ENCODE measurements at regions not wholly inside any gene's neighbourhood (a gene's known extent, or its start where the extent isn't known, plus 50 kb on each side); places are given as distances from the start of the nearest gene placed in this dataset.

GRCh38 chr6:40282986-40283385 is 304.2 kb downstream of the LRFN2 start:
- ATAC-seq (no peak), FAIRE-seq (no peak), DNase-seq (ENCODE audit: low spot score) (no peak)
- Histone ChIP-seq H4K20me1 (ENCODE audit: insufficient read depth, low read length) (no peaks in the 10 kb centered on the region), H3K4me1 (ENCODE audit: insufficient read depth, low read length) (no peaks in the 10 kb centered on the region), H3K4me3 (replicated peaks in 1 of 3; ENCODE audit: insufficient read depth in 1 of 3, low read depth in 2 of 3, low read length in 3 of 3) (no peak overlapping the region), H2AFZ (ENCODE audit: low read length) (no peak overlapping the region), H3K27me3 (ENCODE audit: control insufficient read depth in 1 of 2, insufficient read depth in 2 of 2, low read length in 2 of 2) (peaks cover 0 to 32% of the 10 kb centered on the region in 2 experiments; a peak in 2 of 5 replicates), H3K9ac (ENCODE audit: insufficient read depth, low read depth, low read length) (no peak overlapping the region), H3K9me3 (ENCODE audit: low read length) (no peaks in the 10 kb centered on the region), H3K79me2 (ENCODE audit: insufficient read depth, low read length) (no peaks in the 10 kb centered on the region), H3K36me3 (replicated peaks in 1 of 2; ENCODE audit: control insufficient read depth in 1 of 2, insufficient read depth in 2 of 2, low read length in 2 of 2) (no peaks in the 10 kb centered on the region), H3K4me2 (ENCODE audit: low read depth, low read length) (no peak overlapping the region), H3K27ac (ENCODE audit: extremely low read length, insufficient read depth, low read length) (no peak overlapping the region)
- WGBS (ENCODE audit: low lambda C conversion rate): 0% methylated on average over 2 of the region's 2 CpGs
- ChIA-PET CTCF (ENCODE audit: low intra/inter-chr PET ratio, low total read pairs) (no interaction called here), POLR2A (no interaction called here)
- TF ChIP-seq HNRNPH1 (optimal IDR thresholded peaks at IDR 0.05; ENCODE audit: low read depth, low read length) (no peak), TAF1 (CRISPR knock-in tag; IDR thresholded peaks at IDR 0.05) (no peak), ZNF788 (CRISPR knock-in tag; IDR thresholded peaks at IDR 0.05; ENCODE audit: borderline replicate concordance) (no peak), RXRB (CRISPR knock-in tag; IDR thresholded peaks at IDR 0.05; ENCODE audit: borderline replicate concordance) (no peak), TP53 (CRISPR knock-in tag; conservative IDR thresholded peaks at IDR 0.05) (no peak), BCL3 (CRISPR knock-in tag; IDR thresholded peaks at IDR 0.05) (no peak), ZNF235 (CRISPR knock-in tag; IDR thresholded peaks at IDR 0.05; ENCODE audit: borderline replicate concordance) (no peak), GLMP (CRISPR knock-in tag; IDR thresholded peaks at IDR 0.05; ENCODE audit: borderline replicate concordance) (no peak), NR0B2 (CRISPR knock-in tag; IDR thresholded peaks at IDR 0.05) (no peak), CENPBD1 (CRISPR knock-in tag; IDR thresholded peaks at IDR 0.05; ENCODE audit: borderline replicate concordance, low read depth) (no peak), ZNF510 (CRISPR knock-in tag; IDR thresholded peaks at IDR 0.05; ENCODE audit: low read depth) (no peak), RFX5 (IDR thresholded peaks at IDR 0.05; ENCODE audit: low read depth, low read length) (no peak), MEF2D (CRISPR knock-in tag; IDR thresholded peaks at IDR 0.05) (no peak), ZC3H4 (CRISPR knock-in tag; IDR thresholded peaks at IDR 0.05; ENCODE audit: borderline replicate concordance) (no peak), ZNF724P (CRISPR knock-in tag; IDR thresholded peaks at IDR 0.05; ENCODE audit: borderline replicate concordance) (no peak), ZNF775 (CRISPR knock-in tag; IDR thresholded peaks at IDR 0.05; ENCODE audit: borderline replicate concordance) (no peak)
- BruUV-seq (replicated peaks): no TSS peak
- in situ Hi-C loops (cut with HindIII; ENCODE audit: extremely low pct_ligation_motif_present, low pct_unique_long_range_greater_than_20kb): no loop called here
- intact Hi-C loops (cut with micrococcal nuclease; ENCODE audit: unreplicated experiment): no loop called here
